ENCODE measurements at regions not wholly inside any gene's neighbourhood (a gene's known extent, or its start where the extent isn't known, plus 50 kb on each side); places are given as distances from the start of the nearest gene placed in this dataset.

DNA sequence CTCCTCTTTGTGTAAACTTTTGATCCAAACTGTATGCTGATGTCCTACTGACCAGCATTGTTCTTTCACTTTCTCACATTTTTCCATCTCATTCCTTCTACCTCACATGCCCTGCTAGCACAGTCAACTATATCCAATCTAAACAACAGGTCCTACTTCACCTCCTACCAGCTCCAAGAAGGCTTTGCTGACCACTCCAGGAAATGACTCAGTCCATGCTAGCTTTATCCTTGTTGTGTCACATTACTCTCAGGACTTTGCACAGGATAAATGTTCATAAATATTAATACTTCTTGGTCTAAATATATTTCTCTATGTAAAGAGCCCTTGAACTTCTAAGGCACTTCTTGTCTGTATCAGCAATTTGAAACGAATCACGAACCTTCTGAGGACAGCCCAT is 64.9 kb upstream of the PCED1B start:
- no peaks in the 10 kb centered on the region for H3K9me3 ChIP-seq
- DNase-seq, result no peak
- H3K36me3 ChIP-seq, result no peaks in the 10 kb centered on the region
- no peaks in the 10 kb centered on the region for H3K4me1 ChIP-seq
- no peak overlapping the region for H3K4me3 ChIP-seq
- intact Hi-C loops (cut with DNase I), result no loop called here
- no peak for ATAC-seq
- H3K27me3 ChIP-seq, result no peaks in the 10 kb centered on the region
- no peak overlapping the region for H3K27ac ChIP-seq
- TF ChIP-seq CTCF (IDR thresholded peaks at IDR 0.05), result no peak

DNA sequence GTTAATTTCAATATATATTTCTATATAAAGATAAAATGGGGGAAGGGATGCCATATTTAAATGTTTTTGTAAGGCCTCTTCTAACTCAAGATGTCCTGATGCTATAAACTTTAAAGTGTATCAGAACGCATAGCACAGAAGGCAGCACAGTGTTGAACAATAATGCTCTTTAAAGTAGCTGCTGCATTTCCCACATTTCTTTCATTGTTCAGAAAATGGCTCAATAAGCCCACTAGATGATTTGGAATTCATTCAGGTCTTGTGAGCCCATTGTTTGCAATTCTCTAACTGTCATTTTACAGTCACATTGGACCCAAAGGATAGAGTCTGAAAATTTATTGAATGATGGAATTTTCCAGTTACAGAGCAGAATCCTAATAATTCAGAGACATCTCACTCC is 64.0 kb upstream of the PCED1B start:
- Histone ChIP-seq H3K9me3 (no peaks in the 10 kb centered on the region), H3K27ac (no peak overlapping the region), H3K27me3 (no peaks in the 10 kb centered on the region), H3K36me3 (no peaks in the 10 kb centered on the region), H3K4me3 (no peak overlapping the region), H3K4me1 (no peaks in the 10 kb centered on the region)
- intact Hi-C loops (cut with DNase I), result no loop called here
- TF ChIP-seq CTCF (IDR thresholded peaks at IDR 0.05), result no peak
- ATAC-seq, result no peak
- DNase-seq, result no peak

GRCh38 chr12:47017041-47017713 is 62.2 kb upstream of the PCED1B start:
- intact Hi-C loops (cut with DNase I), result no loop called here
- no peaks in the 10 kb centered on the region for H3K36me3 ChIP-seq
- H3K4me1 ChIP-seq, result no peaks in the 10 kb centered on the region
- H3K27me3 ChIP-seq, result no peaks in the 10 kb centered on the region
- H3K27ac ChIP-seq, result no peak overlapping the region
- H3K4me3 ChIP-seq, result no peak overlapping the region
- no peak for TF ChIP-seq CTCF (IDR thresholded peaks at IDR 0.05)
- H3K9me3 ChIP-seq, result no peaks in the 10 kb centered on the region
- DNase-seq, result no peak
- ATAC-seq, result no peak

DNA sequence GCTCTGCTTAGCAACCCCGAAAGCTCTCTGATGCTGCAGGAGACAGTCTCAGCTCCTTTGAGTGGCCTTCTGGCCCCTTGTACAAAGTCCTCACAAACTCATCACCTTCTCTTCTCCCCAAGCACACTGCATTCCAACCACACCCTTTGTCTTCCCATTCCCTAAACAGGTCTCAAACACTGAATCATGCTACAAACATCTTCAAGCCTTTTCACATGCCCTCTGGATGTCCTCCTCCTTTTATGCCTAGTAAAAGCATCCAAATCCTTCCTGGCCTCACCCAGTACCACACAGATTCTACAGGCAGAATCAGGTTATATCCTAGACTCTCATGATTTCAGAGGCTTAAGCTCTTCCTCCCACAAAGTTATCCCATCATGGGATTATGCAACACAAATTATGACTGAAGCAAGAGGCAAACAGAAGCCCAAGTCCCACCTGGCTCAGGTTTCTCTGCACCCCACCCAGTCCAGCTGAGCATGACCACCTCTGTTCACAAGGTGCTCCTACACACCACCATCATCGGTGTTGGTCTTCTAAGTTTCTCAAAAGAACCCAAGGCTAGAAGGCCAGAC is 61.4 kb upstream of the PCED1B start:
- Histone ChIP-seq H3K36me3 (no peaks in the 10 kb centered on the region), H3K27ac (no peak overlapping the region), H3K27me3 (no peaks in the 10 kb centered on the region), H3K4me3 (no peak overlapping the region), H3K4me1 (no peaks in the 10 kb centered on the region), H3K9me3 (no peaks in the 10 kb centered on the region)
- ATAC-seq (no peak), DNase-seq (no peak)
- intact Hi-C loops (cut with DNase I), result no loop called here
- no peak for TF ChIP-seq CTCF (IDR thresholded peaks at IDR 0.05)

- H3K9me3 ChIP-seq, result no peaks in the 10 kb centered on the region
- intact Hi-C loops (cut with DNase I), result no loop called here
- no peak overlapping the region for H3K27ac ChIP-seq
- DNase-seq, result no peak
- no peaks in the 10 kb centered on the region for H3K36me3 ChIP-seq
- TF ChIP-seq CTCF (IDR thresholded peaks at IDR 0.05), result no peak
- H3K27me3 ChIP-seq, result no peaks in the 10 kb centered on the region
- H3K4me1 ChIP-seq, result no peaks in the 10 kb centered on the region
- no peak overlapping the region for H3K4me3 ChIP-seq
- no peak for ATAC-seq
Observed at GRCh38 chr12:47020211-47020821, 59.1 kb upstream of the PCED1B start.

Data from upper lobe of right lung (tissue), 1 donor.